Erythroblast (primary cell): ENCODE measurements at regions not wholly inside any gene's neighbourhood (a gene's known extent, or its start where the extent isn't known, plus 50 kb on each side); places are given as distances from the start of the nearest gene placed in this dataset.

ENCODE experiments used
- GATA1 ChIP-seq: IDR thresholded peaks from 2 replicates; pipeline ENCODE4 v1.6.1; 2011; ENCODE audit warnings: low read depth, mild to moderate bottlenecking, control low read depth, low read length, moderate library complexity
- POLR2A ChIP-seq: IDR thresholded peaks from 2 replicates; pipeline ENCODE4 v1.6.1; 2011; ENCODE audit warnings: mild to moderate bottlenecking, low read length

GRCh38 chr1:82486468-82486867, 685.7 kb downstream of the ADGRL2 start:
- TF ChIP-seq POLR2A (no peak), GATA1 (no peak)
